LNCAP (cell line): ENCODE measurements at regions not wholly inside any gene's neighbourhood (a gene's known extent, or its start where the extent isn't known, plus 50 kb on each side); places are given as distances from the start of the nearest gene placed in this dataset.

Experiments
- CTCF ChIP-seq: fragments of 450-650 bp; IDR thresholded peaks from 2 replicates; pipeline ENCODE4 v1.5.1; 2017; ENCODE audit warnings: mild to moderate bottlenecking

GRCh38 chr12:25733541-25733940, 180.5 kb upstream of the LMNTD1 start:
- no peak for TF ChIP-seq CTCF

- TF ChIP-seq CTCF: no peak
Observed at GRCh38 chr12:25734529-25735180, 181.6 kb upstream of the LMNTD1 start.

GRCh38 chr12:25740617-25741016, 187.5 kb upstream of the LMNTD1 start:
- TF ChIP-seq CTCF: no peak

- TF ChIP-seq CTCF: no peak
Observed at GRCh38 chr12:25741917-25742316, 188.8 kb upstream of the LMNTD1 start.

- TF ChIP-seq CTCF: no peak
Observed at GRCh38 chr12:25743679-25744215, 190.7 kb upstream of the LMNTD1 start.

GRCh38 chr12:25744313-25744712, 191.2 kb upstream of the LMNTD1 start:
- no peak for TF ChIP-seq CTCF

GRCh38 chr12:25745281-25745680, 192.2 kb upstream of the LMNTD1 start:
- no peak for TF ChIP-seq CTCF

- no peak for TF ChIP-seq CTCF
Observed at GRCh38 chr12:25746131-25746530, 193.0 kb upstream of the LMNTD1 start.
